ENCODE measurements at regions not wholly inside any gene's neighbourhood (a gene's known extent, or its start where the extent isn't known, plus 50 kb on each side); places are given as distances from the start of the nearest gene placed in this dataset.

DNA sequence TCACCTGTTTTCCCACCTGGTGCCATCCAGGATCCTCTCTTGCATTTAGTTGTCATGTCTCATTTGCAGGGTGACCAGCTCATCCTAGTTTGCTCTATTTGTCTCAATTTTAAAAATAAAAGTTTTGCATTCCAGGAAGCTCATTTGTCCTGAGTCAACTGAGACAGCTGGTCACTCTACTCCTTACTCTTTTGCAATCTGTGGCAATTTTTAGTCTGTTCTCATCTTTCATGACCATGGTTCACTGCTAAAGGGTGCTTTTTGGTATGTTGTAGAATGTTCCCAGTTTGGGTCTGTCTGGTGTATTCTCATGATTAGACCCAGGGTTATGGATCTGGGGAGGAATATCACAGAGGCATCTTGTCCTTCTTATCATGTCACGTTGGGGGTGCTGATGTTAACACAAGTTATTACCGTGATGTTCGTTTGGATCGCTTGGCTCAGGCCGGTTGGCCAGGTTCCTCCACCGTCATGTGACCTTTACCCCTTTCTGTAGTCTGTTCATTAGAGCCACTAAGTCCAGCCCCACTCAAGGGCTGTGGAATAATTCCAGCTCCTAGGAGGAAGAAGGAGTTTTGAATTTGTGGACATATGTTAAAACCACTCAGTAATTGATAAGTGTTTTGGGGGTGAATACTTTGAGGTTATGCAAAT lies 103.3 kb upstream of the IGFBP3 start:
- DNase-seq (ENCODE audit: low read depth), result no peak
- H3K4me3 ChIP-seq (ENCODE audit: low read depth, low read length), result no peak overlapping the region
- no peak for TF ChIP-seq MAX (IDR thresholded peaks at IDR 0.05; ENCODE audit: low read depth, low read length)
- TF ChIP-seq MYC (IDR thresholded peaks at IDR 0.05; ENCODE audit: low read depth, low read length), result no peak
- no peak for TF ChIP-seq CTCF (IDR thresholded peaks at IDR 0.05; ENCODE audit: low read depth, low read length)
- no peak for TF ChIP-seq POLR2A (IDR thresholded peaks at IDR 0.05; ENCODE audit: extremely low read depth, insufficient read length)

- no peak overlapping the region for H3K4me3 ChIP-seq (ENCODE audit: low read depth, low read length)
- TF ChIP-seq CTCF (IDR thresholded peaks at IDR 0.05; ENCODE audit: low read depth, low read length) (no peak), MAX (IDR thresholded peaks at IDR 0.05; ENCODE audit: low read depth, low read length) (no peak), MYC (IDR thresholded peaks at IDR 0.05; ENCODE audit: low read depth, low read length) (no peak), POLR2A (IDR thresholded peaks at IDR 0.05; ENCODE audit: extremely low read depth, insufficient read length) (no peak)
- no peak for DNase-seq (ENCODE audit: low read depth)
These were observed 101.3 kb upstream of the IGFBP3 start for GRCh38 chr7:46022397-46022796.

DNA sequence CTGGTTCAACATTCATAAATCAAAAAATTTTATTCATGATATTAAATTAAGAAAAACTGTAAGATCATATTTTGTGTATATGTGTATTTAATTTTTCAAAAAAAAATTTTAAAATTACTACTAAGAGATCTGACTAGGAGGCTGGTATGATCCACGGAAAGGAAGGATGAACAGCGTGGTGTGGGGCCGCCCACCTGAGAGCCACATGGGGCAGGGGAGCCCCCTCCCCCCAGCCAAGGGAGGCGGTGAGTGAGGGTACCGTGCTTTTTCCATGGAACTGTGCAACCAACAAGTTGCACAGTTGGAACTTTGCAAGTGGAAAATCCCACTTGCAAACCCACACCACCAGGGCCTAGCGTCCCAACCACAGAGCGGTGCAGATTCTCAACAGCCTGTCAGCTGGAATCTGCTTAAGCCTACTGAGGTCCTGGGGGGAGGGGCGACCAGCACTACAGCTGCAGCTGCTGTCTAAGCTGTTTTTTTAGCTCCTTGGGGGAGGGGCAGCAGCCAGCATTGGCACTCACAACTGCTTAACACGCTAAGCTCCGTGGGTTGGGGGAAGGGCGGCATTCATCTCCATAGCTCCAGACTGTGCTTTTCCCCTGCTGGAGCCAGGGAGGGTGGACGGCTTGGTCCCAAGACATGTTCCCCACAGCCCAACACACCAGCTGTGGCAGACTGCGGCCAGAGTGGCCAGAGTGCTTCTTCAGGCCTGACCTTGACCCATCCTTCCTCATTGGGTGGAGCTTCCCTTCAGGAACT lies 94.2 kb upstream of the IGFBP3 start:
- peak; percentile 9 for DNase-seq (ENCODE audit: low read depth)
- no peak overlapping the region for H3K4me3 ChIP-seq (ENCODE audit: low read depth, low read length)

DNA sequence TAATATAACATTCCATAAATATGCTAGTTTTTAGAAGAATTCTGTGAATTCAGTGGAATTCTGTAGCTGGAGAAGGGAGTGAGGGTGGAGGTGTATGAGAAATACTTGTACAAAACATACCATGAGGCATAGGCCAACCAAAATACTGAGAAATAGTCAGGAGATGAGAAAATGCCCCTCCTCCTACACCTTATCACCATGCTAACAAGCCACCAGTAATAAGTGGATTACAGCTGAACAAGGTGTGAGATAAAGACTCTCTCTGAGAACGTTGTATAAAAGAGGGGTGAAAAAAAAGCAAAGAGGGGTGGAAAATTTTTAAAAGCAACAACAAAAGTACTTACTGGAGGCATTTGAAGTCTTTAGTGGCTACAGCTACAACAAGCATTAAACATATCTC lies 90.4 kb upstream of the IGFBP3 start:
- DNase-seq (ENCODE audit: low read depth), result no peak
- TF ChIP-seq MAX (IDR thresholded peaks at IDR 0.05; ENCODE audit: low read depth, low read length), result no peak
- no peak for TF ChIP-seq POLR2A (IDR thresholded peaks at IDR 0.05; ENCODE audit: extremely low read depth, insufficient read length)
- TF ChIP-seq CTCF (IDR thresholded peaks at IDR 0.05; ENCODE audit: low read depth, low read length), result no peak
- TF ChIP-seq MYC (IDR thresholded peaks at IDR 0.05; ENCODE audit: low read depth, low read length), result no peak
- H3K4me3 ChIP-seq (ENCODE audit: low read depth, low read length), result no peak overlapping the region

More for the DNA sequence above, 94.2 kb upstream of the IGFBP3 start:
- TF ChIP-seq MYC (IDR thresholded peaks at IDR 0.05; ENCODE audit: low read depth, low read length), result no peak
- TF ChIP-seq POLR2A (IDR thresholded peaks at IDR 0.05; ENCODE audit: extremely low read depth, insufficient read length), result no peak
- TF ChIP-seq CTCF (IDR thresholded peaks at IDR 0.05; ENCODE audit: low read depth, low read length), result no peak
- no peak for TF ChIP-seq MAX (IDR thresholded peaks at IDR 0.05; ENCODE audit: low read depth, low read length)

DNA sequence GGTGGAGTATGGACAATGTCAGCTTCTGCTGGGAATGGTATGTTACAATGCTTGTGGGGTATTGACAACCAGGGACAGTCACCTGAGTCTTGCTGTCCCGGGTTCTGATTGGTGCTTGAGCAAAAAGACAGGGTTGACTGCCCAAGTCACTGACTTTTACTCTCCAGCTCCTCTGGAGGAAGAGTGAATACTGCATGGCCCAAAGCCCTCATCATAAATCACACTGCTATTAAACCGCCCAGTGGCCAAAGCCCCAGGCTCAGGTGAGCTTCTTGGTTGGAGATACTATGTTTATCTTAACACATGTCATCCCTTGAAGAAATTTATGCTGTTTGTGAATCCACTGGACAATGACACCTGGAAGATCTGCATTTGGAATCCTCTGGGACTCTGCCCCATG lies 90.0 kb upstream of the IGFBP3 start:
- DNase-seq (ENCODE audit: low read depth), result no peak
- no peak for TF ChIP-seq CTCF (IDR thresholded peaks at IDR 0.05; ENCODE audit: low read depth, low read length)
- no peak overlapping the region for H3K4me3 ChIP-seq (ENCODE audit: low read depth, low read length)
